Esophagus squamous epithelium (tissue), 4 donors: ENCODE measurements at regions not wholly inside any gene's neighbourhood (a gene's known extent, or its start where the extent isn't known, plus 50 kb on each side); places are given as distances from the start of the nearest gene placed in this dataset.

Experiments used
- CTCF ChIP-seq, 6 experiments: fragments of 450-650 bp in 4 of 6; fragments of 200-600 bp in 2 of 6; sonication (generic) in 2 of 6; IDR thresholded peaks; one replicate each; pipeline ENCODE4 v1.5.1; 2016 to 2019; ENCODE audit warnings: antibody characterized with exemption in 6 of 6, mild to moderate bottlenecking in 4 of 6, moderate library complexity in 4 of 6
- POLR2A ChIP-seq, 4 donors: fragments of 450-650 bp; IDR thresholded peaks; one replicate each; pipeline ENCODE4 v1.6.1; 2017; ENCODE audit warnings: antibody characterized with exemption in 4 of 4, mild to moderate bottlenecking in 4 of 4, moderate library complexity in 3 of 4

- TF ChIP-seq CTCF (IDR thresholded peaks at IDR 0.05): no peak
- no peak for TF ChIP-seq POLR2A (IDR thresholded peaks at IDR 0.05)
Observed at GRCh38 chr13:103852036-103852435, 785.8 kb upstream of the SLC10A2 start.
